Midbrain (tissue), 1 donor: ENCODE measurements at regions not wholly inside any gene's neighbourhood (a gene's known extent, or its start where the extent isn't known, plus 50 kb on each side); places are given as distances from the start of the nearest gene placed in this dataset.

ENCODE experiments used
- DNase-seq: peaks from one replicate; lab custom pipeline; 2025; lab: John Stamatoyannopoulos, UW

- no peak for DNase-seq
Measured at GRCh38 chr14:22044193-22044592, 370.6 kb upstream of the OR4E1 start.

DNA sequence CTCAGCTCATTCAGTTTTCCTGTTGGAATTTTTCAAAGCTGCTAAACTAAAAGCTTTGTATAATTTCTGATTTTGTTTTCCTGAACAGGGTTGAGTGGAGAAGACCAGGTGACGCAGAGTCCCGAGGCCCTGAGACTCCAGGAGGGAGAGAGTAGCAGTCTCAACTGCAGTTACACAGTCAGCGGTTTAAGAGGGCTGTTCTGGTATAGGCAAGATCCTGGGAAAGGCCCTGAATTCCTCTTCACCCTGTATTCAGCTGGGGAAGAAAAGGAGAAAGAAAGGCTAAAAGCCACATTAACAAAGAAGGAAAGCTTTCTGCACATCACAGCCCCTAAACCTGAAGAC lies 367.1 kb upstream of the OR4E1 start:
- no peak for DNase-seq

GRCh38 chr14:22039938-22040780 lies 366.5 kb upstream of the OR4E1 start:
- peak; percentile 2 for DNase-seq

DNA sequence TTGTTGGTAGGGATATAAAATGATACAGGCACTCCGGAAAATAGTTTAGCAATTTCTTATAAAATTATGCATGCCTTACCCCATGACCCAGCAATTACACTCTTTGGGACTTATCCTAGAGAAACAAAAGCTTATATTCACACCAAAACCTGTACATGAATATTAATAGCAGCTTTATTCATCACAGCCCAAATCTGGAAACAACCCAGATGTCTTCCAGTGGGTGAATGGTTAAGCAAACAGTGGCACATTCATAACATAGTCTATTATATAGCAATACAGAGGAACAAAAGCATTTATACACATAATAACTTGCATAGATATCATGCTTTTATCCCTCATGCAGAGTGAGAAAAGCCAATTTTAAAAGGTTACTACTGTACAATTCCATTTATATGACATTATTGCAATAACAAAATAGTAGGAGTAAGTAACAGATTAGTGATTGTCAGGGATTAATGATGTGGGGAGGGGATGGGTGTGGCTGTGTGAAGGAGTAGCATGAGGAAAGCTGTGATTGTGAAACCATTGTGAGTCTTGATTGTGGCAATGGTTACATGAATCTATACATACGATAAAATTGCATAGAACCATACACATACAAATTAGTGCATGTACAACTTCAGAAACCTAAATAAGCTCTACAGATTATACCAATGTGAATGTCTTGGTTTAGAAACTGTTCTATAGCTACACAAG lies 363.1 kb upstream of the OR4E1 start:
- no peak for DNase-seq

- no peak for DNase-seq
Measured at GRCh38 chr14:22026527-22026926, 352.9 kb upstream of the OR4E1 start.

DNA sequence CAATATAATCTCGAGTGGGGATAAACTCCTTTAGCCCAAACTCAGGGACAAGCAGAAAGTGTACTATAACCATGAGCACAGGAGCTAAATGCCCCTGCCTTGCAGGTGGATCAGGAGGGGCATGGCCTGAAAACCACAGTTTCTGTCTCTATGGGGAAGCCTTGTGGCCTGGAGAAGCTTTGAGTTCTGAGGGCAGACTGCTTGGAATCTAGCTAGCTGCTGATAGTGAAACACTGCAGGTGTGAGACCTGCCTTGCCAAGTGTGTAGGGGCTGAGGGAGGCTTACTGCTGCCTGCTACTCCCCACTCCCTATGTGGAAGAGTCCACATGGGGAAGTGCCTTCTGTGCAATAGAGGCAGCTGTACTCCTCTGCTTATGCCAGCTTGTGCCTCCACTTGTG lies 352.3 kb upstream of the OR4E1 start:
- DNase-seq = no peak

DNA sequence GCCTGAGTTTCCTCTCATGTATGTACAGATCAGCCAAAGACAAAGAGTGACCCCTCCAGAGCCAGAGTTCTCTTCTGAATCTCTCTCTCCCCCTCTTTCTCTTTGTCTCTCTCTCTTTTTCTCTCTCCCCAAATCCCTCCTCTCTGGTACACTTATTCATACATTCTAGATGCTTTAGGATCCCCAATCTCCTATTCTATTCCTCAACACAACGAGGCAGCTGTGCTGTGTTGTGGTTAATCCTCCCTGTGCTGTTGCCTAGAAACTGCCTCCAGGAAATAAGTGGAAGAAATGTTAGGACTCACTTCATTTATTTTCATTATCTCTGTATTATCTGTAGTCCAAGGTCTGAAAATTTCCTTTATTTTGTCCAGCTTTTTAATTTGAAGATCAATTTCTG lies 350.5 kb upstream of the OR4E1 start:
- DNase-seq = no peak

- DNase-seq = no peak
Measured at GRCh38 chr14:22018890-22019289, 345.3 kb upstream of the OR4E1 start.

DNA sequence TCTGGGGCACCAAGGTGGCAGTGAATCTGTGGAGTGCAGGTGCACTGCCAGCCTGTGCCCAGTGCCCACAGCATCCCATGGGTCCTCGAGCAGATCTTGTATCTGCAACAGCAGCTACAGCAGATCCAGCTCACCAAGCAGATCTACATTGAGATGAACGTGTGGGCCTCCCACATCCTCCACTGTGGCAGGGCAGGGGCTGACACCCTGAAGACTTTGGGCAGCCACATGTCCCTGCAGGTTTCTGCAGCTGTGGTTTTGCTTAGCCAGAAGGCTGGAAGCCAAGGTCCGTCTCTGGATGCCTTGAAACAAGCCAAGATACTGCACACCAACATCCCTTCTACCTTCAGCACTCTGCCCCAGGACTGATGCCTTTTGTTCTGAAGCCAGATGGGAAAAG lies 338.8 kb upstream of the OR4E1 start:
- DNase-seq = no peak

- DNase-seq = no peak
Measured at GRCh38 chr14:22011253-22011642, 337.6 kb upstream of the OR4E1 start.

DNA sequence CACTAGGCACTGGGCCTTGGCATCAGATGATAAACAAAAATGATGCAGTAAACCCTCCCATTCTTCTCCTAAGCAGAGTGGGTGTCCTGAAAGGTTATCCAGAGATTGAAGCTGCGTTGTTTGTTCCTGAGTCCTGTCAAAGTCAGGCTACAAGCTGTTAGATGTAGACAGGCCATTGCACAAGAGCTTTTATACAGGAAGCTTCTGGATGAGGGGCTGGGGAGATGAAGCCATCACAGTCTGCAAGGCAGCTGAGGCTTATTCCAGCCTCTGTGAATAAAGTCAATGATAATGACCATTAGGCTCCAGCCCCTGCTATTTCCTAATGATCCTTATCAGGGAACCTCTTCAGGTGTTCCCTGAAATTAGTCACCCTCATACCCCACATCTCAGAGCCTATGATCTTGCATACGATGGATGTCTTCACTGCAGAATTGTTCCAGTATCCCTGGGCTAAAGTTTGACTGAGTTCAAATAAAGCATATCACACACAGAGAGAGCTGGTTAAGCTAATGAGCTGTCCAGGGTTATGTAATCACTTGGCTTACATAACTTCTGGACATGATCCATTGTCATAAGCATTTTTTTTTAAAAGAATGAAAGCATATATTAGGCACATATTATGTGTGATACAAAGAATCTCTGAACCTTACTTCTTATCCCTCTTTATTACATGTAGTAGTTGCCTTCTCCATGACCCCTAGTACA lies 337.1 kb upstream of the OR4E1 start:
- DNase-seq = no peak

DNA sequence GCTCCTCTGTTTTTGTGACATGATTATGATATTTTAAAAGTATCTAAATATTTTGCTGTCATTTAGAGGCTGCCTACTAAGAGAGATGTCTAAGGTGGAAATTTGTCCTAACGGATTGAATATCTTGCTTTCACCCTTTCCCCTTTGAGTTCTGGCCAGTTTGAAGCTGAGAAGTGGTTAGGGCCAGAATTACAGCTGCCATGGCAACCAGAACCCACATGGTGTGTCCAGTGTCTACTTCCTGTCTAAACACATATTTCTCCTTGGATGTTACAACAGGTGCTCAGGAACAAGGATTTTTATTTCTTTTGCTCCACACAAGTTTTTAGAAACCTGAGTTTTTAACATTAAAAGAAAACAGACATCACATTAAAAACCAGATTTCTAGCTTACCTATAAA lies 335.1 kb upstream of the OR4E1 start:
- no peak for DNase-seq

- DNase-seq = no peak
Measured at GRCh38 chr14:22007784-22008412, 334.3 kb upstream of the OR4E1 start.

DNA sequence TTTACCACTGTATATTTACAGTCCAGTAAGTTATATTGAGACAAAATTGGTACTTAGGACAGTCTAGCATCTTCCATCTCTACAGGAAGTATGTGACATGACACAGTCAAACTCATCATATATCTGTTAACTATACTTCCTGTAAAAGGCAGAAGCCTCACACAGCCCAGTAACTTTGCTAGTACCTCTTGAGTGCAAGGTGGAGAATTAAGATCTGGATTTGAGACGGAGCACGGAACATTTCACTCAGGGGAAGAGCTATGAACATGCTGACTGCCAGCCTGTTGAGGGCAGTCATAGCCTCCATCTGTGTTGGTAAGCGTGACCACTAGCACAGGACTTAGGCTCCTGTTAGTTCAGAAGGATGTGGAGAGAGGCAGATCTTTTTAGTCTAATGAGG lies 333.7 kb upstream of the OR4E1 start:
- DNase-seq = no peak

GRCh38 chr14:22003461-22003860 lies 329.8 kb upstream of the OR4E1 start:
- DNase-seq = no peak

- peak; percentile 1 for DNase-seq
Measured at GRCh38 chr14:22002860-22003284, 329.3 kb upstream of the OR4E1 start.

- DNase-seq = no peak
Measured at GRCh38 chr14:21999402-21999801, 325.8 kb upstream of the OR4E1 start.

DNA sequence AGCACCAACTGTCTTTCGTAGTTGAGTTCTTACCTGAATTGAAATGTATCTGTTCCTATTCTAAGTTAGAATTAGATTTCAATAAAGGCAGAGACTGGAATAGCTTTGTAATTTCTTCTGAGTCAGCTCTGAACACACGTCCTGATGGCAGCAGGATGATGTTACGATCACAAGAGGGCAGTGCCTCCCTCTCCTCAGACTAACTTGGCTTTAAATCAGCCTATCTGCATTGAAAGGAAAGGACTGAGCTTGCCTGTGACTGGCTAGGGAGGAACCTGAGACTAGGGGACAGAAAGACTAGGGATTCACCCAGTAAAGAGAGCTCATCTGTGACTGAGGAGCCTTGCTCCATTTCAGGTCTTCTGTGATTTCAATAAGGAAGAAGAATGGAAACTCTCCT lies 323.7 kb upstream of the OR4E1 start:
- peak; percentile 2 for DNase-seq

- no peak for DNase-seq
Measured at GRCh38 chr14:21995332-21995731, 321.7 kb upstream of the OR4E1 start.

DNA sequence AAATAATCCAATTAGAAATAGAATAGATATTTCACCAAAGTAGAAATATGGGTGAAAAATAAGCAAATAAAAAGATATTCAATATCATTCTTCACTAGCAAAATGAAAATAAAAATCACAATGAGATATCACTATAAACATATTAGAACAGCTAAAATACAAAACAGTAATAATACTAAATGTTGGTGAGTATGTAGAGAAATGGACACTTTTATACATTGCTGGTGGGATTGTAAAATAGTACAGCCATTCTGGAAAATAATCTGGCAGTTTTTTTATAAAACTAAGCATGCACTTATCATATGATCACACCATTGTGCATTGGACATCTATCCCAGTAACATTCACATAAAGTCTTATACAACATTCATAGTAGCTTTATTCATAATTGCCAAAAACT lies 320.2 kb upstream of the OR4E1 start:
- no peak for DNase-seq

DNA sequence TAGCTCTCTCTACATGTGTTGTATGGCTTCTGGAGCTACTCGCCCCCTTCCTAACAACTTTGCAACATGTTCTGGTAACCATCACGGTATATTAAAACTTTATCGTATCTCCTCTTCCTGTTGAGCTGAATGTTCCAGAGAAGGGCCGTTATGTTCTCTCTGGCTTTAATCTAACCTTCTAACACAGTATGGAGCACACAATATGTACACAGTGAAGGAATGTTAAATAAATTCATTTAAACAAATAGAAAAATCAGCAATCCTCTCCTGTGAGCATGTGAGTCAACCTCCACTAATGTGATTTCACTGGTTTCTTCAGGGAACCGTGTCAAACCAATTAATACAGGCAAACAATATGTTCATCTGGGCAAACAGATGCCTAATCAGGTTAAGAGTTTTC lies 319.5 kb upstream of the OR4E1 start:
- no peak for DNase-seq

DNA sequence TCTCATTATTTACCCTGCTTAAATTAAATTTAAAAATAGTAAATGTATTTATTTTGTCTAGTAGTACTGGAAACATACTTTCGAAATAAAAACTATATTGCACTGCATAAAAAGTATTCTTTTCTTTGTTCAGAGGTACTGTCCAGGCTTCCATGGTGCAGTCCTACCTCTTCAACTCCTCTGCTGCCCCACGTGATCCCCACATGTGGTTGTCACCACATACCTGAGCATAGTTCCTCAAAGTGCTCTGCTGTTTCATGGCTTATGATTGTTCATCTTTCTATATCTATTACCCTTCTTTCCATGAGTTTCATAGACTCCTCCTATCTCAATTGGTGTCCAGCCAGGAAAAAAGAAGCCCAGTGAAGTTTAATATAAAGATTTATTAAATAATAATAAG lies 317.5 kb upstream of the OR4E1 start:
- DNase-seq = no peak

- DNase-seq = peak; percentile 3
Measured at GRCh38 chr14:21990116-21990515, 316.5 kb upstream of the OR4E1 start.
